GM18867 (cell line): ENCODE measurements at regions not wholly inside any gene's neighbourhood (a gene's known extent, or its start where the extent isn't known, plus 50 kb on each side); places are given as distances from the start of the nearest gene placed in this dataset.

Experiments used
- ATAC-seq: cut with Tn5 transposase; IDR thresholded peaks from one replicate; pipeline ENCODE4 v1.9.1; 2021; ENCODE audit warnings: mild to moderate bottlenecking, moderate library complexity; ENCODE audit not compliant: unreplicated experiment

DNA sequence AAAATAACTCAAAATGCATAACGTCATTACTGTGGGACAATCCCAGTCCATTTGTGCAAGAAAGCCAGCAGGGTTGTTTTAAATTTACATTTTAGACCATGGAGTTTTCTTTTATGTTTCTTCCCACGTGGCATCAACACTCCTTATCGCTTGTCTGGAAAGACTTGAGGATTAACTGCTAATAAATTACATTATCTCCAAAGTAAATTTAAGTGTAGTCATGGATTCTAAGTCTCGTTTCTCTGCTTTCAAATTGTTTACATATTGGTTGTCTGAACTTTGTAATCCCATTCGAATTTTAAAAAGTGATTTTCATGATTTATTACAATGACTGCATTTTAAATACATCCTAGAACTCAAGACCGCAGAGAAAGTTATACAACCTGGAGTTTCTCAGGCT lies 119.3 kb upstream of the ADAMTS5 start:
- ATAC-seq, result no peak

DNA sequence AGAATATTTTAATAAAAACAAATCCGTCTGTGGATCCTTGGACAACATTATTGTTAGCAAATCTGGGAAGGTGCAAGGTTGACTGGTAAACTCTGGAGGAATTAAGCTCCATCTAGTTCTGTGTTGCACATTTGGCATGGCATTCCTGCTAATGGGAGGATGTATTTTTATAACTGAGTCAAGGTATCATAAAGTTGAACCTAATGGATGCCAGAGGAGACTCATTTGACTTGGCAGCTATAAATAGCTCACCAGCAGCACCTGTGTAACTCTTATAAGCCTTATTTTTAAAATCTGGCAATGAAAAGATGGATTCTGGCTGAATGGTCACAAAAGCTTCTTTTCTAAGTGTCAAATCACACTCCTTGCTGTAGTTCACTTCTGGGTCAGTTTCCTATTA lies 118.5 kb upstream of the ADAMTS5 start:
- ATAC-seq, result no peak

DNA sequence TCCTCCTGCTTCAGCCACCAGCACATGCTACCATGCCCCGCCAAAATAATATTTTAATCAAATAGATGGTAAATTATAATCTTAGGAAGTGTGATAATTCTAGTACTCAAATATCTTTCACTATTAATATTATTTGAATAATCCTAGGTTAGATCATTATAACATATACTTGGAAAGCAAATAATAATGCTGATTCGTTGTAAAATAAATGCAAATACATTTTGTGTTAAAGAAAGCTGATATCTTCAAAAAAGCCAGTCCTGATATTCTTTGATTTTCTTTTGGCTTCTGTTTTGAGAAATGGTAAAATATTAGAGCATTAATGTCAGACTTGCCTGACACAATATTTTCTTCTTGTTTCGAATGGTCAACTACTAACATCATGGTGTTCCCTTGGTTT lies 116.3 kb upstream of the ADAMTS5 start:
- no peak for ATAC-seq

DNA sequence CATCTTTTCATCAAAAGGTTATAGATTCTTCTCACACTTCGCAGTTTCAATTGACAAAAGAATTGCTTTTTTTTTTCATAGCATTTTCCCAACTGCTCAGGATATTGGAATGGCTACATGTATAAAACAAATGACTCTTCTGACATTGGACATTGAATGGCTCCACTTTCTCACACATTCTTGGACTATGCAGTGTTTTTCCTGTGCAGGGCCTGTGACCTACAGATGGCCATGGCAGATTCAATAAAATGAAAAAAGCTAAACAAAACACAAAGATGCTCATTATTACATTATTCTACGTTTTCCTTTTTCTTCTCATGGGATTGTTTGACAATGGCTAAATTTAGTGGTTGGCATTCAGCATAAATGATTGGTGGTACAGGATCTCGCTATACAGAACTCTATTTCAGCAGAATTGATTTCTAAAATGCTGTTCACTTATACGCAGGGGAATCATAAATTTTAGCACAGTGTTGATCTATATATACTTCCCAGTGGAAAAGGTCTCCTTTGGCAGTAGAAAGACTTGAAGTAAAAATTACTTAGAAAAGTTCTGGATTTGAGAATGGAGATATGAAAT lies 115.6 kb upstream of the ADAMTS5 start:
- no peak for ATAC-seq

DNA sequence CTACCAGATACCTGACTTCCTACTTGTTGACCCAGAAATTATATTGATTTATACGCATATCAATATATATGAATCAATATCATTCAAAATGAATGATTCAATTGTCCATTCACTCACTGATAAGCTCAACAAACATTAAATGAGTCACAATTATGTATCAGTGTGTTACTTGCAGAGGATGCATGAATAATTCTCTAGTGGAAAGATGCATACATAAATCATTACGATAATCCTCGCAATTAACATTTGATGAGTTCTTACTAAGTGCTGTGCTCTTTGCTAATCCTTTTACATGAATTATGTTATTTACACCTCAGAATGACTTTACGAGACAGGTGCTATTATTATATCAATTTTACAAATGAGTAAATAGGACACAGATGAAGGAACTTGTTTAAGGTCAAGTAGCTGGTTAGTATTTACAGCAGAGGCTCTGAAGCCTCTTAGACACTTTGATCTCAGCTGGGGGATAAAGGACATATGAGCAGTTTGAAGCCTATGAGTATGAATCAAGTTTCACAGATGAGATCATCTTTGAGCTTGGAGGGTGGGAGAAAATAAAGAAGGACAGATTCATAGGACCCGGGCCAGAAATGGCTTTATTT lies 112.8 kb upstream of the ADAMTS5 start:
- no peak for ATAC-seq

DNA sequence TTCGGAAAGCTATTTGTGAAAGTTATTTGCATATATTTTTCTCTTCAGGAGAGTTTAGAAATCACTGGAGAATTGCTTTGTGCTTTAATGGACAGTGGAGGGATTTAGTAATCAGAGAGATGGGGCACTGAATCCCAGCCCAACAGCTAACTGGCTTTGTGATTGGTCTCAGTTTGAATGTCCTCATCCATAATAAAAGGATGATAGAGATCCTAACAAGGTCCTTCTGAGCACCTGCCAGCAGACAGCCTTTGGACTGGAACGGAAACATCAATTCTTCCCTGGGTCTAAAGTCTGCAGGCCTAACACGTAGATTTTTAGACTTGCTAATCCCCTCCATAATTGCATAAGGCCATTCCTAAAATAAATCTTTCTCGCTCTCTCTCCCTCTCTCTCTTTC lies 112.0 kb upstream of the ADAMTS5 start:
- ATAC-seq, result no peak

DNA sequence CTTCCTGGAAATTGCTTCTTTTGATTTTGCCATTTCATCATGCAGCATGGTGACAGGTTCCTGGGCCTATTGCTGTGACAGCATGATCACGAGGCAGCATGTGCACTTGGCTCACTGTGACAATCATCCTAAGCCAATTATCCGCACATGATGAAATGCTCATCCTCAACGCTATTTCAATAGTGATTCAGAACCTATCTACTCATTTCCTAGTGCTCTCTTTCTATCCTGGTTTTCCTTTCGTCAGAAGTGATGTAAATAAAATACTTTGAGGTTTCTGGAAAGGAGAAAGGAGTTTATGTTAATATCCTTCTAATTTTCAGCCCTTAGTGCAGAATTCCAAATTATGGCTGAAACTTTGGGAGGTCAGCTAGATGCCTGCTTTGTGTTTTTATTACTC lies 110.6 kb upstream of the ADAMTS5 start:
- ATAC-seq, result no peak

DNA sequence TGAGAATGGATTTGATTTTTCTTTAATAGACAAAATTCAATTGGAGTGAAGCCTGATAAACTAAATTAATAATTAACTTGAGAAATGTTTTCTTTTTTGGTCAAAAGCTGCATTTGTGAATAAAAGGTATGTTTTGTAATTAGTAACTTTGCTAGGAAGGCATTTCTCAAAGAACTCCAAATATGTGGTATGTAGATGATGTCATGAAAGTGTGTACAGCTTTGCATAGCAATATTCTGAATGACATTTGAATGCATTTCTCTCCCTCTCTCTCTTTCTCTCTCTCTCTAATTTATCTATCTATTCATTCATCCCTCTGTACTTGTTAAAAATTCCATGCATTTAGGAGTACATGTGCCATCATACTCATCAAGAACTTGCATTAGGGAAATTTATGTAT lies 109.1 kb upstream of the ADAMTS5 start:
- ATAC-seq, result no peak

DNA sequence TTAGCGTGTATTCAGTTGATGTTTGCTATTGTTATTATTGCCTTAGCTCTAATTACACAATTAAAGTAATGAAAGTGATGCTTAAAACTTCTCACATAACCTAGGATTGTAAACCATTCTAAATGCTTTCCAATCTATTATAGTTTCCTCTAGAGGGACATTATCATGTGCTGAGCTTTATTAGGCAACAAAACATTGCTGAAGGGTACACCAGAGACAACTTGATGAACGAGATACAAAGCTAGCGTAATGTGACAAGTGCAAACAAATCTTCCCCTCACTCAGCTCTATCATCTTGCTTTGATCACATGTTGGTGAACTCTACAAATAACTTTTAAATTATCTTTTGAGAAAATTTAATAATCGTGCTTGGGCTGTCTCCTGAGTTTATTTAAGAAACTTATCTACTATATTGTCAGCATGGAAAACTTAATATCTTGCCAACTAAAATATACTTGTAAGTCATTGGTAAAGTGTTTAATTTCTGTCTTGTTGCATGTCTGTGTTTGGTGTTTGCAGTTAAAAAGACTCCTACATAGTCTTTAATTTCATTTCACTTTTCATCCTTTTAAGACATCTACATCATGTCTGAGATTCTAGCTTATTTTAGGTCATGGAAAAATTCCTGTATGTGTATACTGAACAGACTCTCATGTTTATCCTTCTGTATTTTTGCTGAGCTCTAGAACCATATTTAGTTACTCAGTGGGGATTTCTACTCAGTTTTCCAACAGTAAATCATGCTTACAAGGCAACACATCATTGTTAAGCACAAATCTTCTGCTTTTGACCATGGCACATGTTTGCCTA lies 104.2 kb upstream of the ADAMTS5 start:
- ATAC-seq, result no peak

DNA sequence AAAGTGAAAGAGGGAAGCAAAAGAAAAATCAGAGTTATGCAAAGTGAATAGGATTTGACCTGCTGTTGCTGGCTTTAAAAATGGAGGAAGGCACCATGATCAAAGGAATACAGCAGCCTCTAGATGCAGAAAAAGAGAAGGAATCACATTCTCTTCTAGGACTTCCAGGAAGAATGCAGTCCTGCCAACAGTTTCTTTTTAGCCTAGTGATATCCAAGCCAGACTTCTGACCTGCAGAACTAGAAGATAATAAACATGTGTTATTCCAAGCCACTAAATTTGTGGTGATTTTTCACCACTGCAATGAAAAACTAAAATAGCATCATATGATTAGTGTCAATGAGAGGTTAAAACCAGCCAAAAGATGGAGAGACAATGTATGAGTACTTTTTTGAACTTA lies 101.9 kb upstream of the ADAMTS5 start:
- ATAC-seq, result no peak

DNA sequence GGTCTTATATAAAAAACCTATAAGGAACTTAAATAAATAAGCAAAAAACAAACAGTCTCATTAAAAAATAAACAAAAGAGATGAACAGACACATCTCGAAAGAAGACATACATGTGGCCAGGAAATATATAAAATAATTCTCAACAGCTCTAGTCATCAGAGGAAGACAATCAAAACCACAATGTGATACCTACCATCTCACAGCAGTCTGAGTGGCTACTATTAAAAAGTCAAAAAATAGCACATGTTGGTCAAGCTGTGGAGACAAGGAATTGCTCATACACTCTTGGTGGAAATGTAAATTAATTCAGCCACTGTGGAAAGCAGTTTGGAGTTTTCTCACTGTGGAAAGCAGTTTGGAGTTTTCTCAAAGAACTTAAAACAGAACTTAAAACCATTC lies 100.3 kb upstream of the ADAMTS5 start:
- ATAC-seq, result no peak

DNA sequence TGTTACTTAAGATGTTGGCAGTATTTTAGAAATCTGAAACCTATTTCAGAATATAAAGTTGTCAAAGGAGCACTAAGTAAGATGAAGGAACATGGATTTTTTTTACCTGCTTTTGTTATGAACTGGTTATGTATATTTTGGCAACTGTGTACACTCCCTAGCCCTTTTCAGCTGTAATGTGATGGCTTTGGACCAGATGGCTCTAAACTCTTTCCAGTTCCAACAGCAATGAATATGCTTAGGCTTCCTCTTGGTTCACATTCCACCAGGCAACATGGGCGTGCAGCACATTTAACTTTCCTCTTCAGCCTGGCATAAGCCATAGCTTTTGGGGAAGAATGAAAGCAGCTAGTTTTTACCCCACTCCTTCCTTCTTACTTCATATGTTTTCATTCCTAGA lies 95.6 kb upstream of the ADAMTS5 start:
- ATAC-seq, result no peak

DNA sequence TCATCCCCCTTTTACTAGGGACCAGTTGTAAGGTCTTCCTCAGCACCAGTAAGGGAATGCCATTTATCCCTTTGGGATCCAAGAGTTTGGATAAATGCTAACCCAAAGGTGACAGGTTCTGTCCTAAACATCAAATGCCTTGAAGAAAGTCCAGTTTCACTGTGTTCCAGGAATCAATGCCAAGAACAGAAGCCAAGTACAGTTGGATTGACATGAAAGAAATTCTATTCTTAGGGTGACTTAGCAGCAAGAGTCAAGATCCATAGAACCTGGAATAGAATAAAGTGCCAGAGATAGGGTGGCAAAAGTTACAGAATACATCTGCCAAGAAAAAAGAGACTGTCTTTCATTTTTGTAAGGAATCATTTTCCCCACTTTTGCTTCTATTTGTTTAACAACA lies 94.9 kb upstream of the ADAMTS5 start:
- no peak for ATAC-seq

DNA sequence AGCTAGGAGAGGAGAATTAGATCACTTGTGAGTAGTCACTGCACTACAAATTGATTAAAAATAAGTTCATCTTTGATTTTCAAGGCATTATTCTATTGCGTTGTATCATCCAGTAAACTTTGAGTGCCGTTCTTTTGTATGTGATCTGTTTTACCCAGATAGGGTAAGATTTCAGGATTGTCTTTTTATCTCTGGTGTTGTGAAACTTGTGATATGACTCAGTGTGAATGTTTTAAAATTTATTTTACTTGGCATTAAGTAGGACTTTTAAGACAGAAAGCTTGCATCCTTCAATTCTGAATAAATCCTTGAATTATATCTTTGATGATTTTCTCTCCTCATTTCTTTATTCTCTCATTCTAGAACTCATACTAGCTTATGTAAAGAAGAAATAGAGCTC lies 93.3 kb upstream of the ADAMTS5 start:
- ATAC-seq, result no peak

DNA sequence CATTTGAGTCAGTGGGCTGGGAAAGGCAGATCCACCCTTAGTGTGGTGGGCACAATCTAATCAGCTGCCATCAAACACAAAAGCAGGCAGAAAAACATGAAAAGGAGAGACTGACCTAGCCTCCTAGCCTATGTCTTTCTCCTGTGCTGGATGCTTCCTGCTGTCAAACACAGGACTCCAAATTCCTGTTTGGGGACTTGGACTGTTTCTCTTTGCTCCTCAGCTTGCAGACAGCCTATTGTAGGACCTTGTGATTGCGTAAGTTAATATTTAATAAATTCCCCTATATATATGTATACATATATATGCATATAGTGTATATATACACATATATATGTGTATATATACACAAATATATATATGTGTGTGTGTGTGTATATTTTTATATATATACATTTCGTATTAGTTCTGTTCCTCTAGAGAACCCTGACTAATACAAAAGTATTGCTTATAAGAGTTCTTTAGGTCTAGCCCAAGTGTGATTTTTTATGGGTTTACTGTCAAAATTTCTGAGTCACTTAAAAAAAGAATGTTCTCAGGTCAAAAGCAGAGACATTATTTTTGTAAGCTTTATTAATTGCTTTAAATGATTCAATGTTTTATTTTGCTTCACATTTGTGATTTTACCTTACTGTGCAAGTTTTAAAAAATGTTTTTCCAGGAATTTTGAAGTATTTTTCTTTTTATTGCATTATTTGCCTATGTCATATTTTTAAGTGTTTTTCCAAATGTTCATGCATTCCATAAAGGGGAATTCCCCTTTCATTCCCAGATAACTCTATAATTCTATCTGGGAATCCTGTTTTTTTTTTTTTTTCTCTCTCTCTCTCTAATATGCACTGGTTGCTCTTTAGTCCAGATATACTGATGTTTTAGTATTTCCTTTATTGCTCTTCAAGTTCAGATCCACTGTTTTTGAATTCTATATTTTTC lies 92.1 kb upstream of the ADAMTS5 start:
- ATAC-seq, result no peak

DNA sequence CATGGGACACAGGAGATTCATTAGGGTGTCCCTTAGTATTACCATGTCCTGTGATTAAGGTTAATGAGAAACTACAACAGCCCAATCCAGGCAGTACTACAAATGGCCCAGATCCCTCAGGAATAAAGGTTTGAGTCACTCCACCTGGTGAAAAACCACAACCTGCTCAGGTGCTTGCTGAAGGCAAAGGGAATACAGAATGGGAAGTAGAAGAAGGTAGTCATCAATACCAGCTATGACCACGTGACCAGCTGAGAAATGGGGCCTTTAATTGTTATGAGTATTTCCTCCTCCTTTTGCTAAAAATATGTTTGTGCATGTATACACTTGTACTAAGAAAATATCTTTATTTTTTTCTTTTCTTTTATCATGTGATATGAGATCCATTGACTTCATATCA lies 91.1 kb upstream of the ADAMTS5 start:
- no peak for ATAC-seq

DNA sequence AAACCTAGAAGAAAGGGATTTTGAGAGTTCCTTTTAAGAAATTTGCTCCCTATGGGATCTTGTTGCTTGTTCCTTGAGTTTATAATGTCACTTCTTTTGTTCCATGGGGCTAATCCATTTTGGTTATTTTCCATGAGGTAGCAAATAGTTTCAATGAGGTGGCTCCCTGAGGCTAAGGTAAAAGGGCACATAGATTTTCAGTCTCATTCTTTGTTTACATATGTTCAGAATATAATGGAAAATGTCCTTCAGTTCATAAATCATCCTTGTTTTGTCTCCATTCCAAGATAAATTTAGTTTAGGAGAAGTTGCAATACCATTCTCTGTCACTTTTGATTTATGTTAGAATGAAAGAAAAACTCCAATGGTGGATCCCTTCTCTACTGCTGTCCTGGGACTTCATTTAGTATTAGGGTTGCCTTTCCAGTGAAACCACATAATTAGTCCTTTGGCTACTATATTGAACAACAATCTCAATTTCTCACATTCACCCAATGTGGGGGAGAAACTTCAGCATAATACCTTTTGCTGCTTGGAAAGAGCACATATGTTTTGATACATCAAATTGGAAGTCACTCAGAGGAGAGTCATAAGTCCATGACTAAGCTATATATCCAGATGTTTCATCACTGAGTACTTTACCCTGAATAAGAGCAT lies 80.9 kb upstream of the ADAMTS5 start:
- ATAC-seq, result no peak

DNA sequence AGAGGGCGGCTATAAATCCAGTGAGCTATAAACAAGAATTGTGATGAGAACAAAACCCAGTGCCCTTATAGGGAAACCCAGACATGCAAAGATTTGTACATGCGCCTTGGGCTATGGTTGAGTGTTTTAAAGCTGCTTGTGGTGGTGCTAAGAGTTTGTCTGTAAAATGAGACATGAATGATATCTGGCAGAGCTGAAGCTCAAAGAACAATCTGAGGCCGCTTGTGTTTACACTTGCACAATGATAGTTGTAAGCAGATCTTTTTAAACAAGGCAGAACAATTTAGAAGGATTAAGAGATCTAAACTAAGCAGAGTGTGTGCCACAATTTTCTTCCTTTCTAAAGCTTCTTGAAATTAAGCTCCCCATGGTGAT lies 80.4 kb upstream of the ADAMTS5 start:
- ATAC-seq, result no peak

DNA sequence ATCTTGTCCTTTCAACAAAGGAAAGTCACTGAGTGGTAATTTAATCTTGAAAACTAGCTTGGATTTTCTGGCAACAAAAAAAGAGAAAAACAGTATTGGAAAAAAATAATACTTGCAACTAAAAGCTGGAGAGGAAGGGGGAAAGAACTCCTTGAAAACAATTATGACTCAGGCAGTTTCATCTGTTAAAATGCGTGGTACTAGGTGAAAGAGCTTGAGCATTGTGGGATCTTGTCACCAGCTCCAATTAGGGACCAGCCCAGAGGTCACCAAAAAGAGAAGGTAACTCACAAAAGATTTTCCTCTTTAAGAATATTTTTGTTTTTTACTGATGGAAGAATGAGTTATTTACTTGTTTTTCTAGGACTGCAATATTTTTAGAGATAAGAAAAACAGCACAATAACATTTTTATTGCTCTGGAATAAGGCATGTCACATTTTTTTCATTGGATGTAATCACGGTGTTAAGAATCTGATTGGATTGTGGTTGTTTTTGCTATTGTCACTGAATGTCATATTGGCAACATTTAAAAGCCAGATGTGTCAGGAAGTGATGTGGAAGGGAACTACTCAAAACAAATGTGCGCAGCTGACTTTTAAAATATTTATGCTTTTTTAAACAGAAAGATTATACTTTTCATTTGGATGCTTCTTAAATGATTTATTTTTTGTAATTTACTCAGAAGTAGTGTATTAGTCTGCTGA lies 78.5 kb upstream of the ADAMTS5 start:
- ATAC-seq, result no peak

DNA sequence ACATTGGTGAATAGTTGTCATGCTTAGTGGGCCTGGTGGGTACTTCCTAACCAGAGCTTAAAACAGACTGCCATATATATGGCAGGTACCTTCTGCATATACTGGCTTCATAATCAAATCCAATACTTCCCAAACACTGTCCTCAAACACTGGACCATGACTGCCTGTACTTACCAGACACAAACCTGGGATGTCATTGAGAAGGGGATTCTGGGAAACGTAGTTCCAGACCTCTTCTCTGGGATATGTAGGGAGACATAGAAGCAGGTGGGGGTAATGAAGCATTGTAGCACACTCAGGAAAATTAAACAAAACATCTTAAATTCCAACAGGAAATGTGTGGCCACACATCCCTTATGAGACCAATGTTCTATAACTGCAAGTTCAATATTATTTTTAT lies 76.5 kb upstream of the ADAMTS5 start:
- ATAC-seq, result no peak
